HG03520 (cell line): ENCODE measurements at regions not wholly inside any gene's neighbourhood (a gene's known extent, or its start where the extent isn't known, plus 50 kb on each side); places are given as distances from the start of the nearest gene placed in this dataset.
"Not testable (repeated sequence)": the region's sequence is repeated elsewhere in the genome, so short reads cannot be mapped to it uniquely, and the experiment has no call there.

Source experiments
- ATAC-seq: cut with Tn5 transposase; IDR thresholded peaks from one replicate; pipeline ENCODE4 v1.9.1; 2021; ENCODE audit warnings: mild to moderate bottlenecking, moderate library complexity; ENCODE audit not compliant: unreplicated experiment

- no peak for ATAC-seq
These were observed 296.3 kb upstream of the NRP1 start for GRCh38 chr10:33630761-33631160.

GRCh38 chr10:33627611-33628010, 293.1 kb upstream of the NRP1 start:
- no peak for ATAC-seq

DNA sequence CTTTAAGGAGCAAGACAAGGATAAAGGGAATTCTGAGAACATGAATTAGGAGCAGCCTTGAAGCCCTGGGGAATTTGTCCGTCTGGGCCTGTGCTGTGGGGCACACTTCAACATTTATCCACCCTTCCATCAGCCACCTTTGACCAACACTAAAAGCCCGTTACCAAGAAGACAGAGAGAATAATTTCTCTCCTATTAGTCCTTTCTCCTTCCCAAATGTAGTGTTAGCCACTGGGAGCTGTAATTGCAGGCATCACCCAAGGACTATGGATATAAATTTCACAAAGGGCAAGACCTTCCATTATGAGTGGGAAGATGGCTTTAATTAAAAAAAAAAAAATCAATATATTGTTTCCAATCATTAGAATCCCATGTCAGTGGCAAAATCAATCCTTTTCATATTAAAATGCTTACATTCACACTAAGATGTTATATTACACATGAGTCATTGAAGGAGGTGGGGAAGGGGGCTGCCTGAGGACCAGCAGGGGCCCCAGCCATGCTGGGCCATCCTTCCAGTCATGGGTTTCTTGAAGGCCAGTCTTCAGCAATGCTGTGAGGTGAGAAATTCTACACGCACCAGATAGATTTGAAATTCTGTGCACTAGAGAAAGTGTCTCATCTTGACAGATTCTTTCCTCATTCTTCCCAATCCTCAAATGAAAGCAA, 292.5 kb upstream of the NRP1 start:
- ATAC-seq = no peak

DNA sequence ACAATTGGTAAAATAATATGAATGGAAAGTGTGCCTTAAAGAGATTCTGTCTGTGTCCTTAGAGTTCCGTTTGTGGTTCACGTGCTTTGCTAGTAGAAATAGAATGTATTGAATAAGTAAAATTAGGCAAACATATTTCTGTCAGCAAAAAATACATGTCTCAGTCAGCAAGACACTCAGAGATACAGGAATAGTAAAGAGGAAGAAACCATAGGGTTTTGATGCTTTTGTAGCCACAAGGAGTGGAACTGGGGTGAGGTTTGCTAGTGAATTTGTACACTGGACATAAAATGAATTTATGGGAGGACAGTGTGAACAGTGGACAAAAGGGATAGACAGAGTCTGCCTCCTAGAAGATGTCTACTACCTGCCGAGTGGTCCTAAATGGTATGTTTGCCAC, 289.2 kb upstream of the NRP1 start:
- ATAC-seq = no peak

DNA sequence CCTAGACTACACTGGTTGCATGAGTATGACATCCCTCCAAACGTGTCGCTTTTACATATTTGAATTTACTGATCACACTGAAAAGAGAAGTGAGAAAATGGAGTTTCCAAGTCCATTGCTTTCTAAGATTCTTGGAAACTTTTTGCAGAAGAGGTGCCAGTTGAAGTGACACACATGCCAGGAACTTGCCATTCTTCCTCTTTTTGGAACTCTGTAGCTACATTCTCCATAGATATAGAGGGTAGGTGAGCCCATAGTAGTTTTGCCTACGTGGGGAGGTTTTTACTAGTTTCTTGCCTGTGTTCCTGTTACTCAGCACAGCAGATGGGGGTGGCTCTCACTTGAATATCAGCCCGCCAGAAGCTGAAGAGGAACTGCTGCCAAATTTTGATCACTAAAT, 286.6 kb upstream of the NRP1 start:
- ATAC-seq = no peak

DNA sequence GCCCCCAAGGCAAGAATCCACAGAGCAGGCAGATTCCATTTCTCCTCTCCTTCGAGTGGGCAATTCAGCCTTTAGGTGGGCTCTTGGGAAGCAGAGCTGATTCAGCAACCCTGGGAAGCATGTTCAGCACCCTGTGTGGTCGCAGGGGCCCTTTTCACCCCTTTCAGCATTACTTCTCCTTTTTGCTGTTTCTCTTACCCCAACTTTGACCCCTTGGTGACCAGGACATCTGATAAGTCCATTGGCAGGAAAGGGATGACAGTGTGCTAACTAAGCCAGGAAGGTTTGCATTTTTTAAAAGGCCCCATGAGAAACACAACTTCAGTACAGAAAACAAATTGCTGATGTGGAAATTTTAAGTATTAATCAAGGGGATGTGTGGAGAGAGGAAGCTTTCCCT, 283.7 kb upstream of the NRP1 start:
- ATAC-seq = no peak

GRCh38 chr10:33617381-33618080, 283.1 kb upstream of the NRP1 start:
- no peak for ATAC-seq

DNA sequence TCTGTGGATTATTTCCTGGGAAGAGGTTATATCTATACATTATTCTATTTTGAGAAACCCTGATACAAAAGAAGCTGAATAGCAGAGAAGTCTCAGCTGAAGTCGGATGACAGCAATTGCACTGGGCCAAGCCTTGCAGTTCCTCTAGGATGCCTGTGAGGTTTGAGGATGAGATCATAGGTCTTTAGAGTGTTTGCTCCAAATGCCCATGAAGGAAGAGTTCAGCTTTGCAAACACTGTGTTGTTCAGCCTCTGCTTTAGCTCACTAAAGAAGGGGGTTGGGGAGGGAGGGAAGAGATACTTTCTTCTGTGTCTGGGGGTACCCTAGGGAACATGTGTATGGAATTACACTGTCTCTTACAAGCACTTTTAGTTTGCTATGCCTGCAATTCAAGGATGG, 282.5 kb upstream of the NRP1 start:
- ATAC-seq = no peak

- ATAC-seq = no peak
These were observed 278.1 kb upstream of the NRP1 start for GRCh38 chr10:33612551-33612950.

DNA sequence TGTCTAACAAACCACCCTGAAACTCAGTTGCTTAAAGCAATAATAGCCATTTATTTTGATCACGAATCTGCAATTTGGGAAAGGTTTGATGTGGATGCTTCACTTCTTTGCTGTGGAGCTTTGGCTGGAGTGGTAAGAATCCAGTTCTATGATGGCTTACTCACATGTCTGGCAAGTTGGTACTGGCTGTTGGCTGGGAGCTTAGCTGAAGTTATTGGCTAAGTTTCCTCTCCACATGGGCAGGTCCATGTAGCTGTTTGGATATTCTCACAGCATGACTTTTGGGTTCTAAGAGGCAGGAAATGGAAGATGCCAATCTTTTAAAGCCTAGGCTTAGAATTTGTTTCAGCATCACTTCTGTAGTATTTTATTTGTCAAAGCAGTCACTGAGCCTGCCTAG, 277.6 kb upstream of the NRP1 start:
- no peak for ATAC-seq

DNA sequence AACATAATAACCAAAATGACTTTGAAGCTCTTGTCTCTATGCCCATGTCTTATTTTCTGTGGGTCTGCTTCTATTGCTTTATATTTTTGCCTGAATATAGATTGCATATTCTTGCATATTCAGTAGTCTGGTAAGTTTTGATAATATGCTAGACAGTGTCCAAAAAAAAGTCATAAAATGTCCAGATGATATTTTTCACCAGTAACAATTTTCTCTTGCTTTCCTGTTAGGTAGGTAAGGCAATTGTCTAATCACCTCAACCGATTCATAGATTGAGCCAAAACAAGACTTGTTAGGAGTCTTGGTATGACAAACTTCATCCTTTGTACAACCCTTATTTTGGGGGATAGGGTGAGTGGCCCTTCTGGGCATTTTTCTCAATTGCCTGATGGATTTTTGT, 277.0 kb upstream of the NRP1 start:
- no peak for ATAC-seq

DNA sequence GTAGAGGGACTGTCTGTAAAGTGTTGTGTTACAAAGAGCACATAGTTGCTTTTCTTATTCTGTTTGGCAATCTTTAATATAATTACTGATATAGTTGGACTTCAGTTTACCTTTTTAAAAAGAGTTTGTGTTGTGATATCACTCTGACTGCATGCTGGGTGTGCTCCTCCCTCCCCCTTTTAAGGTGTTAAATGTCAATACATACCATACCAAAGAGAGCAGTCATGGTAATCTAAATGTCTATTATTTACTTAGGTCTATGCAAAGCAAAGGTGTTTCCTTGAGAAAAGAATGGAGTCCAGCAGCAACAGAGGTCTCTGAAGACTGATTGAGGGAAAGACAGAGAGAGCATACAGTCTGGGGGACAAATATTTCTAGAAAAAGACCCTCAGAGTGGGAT, 275.1 kb upstream of the NRP1 start:
- no peak for ATAC-seq

DNA sequence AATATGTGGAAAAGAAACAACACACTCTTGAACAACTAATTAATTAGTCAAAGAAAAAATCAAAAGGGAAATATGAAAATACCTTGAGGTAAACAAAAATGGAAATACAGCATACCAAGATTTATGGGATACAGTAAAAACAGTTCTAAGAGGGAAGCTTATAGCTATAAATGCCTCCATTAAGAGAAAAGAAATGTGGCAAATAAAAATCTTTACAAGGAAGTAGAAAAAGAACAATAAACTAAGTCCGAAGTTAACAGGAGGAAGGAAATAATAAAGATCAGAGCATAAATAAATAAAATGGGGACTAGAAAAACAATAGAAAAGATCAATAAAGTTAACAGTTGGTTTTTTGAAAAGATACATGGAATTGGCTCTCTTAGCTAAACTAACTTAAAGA, 267.8 kb upstream of the NRP1 start:
- no peak for ATAC-seq

GRCh38 chr10:33600381-33600780, 265.9 kb upstream of the NRP1 start:
- ATAC-seq = no peak

GRCh38 chr10:33596422-33596821, 262.0 kb upstream of the NRP1 start:
- no peak for ATAC-seq

GRCh38 chr10:33594475-33594874, 260.0 kb upstream of the NRP1 start:
- no peak for ATAC-seq

GRCh38 chr10:33588974-33589600, 254.6 kb upstream of the NRP1 start:
- no peak for ATAC-seq

DNA sequence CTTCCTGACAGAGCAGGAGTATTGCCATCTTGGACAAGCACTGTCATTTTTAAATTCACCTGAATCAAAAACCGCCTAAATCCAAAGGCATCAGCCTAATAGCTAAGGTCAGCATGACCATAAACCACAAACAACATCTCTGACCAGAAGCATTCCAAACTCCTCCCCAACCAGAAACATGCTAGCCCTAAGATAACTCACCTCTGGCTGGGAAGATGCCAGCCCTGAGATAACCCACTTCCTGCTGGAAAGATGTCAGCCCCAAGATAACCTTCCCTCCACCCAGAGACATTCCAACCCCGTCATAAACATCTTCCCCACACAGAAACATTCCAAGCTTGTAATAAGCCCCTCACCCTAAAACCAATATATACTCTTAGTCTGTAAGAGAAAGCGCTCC, 250.1 kb upstream of the NRP1 start:
- ATAC-seq = not testable (repeated sequence)

- no peak for ATAC-seq
These were observed 245.5 kb upstream of the NRP1 start for GRCh38 chr10:33579996-33580395.

GRCh38 chr10:33573606-33574005, 239.1 kb upstream of the NRP1 start:
- no peak for ATAC-seq

GRCh38 chr10:33571616-33572015, 237.1 kb upstream of the NRP1 start:
- ATAC-seq = no peak

- ATAC-seq = no peak
These were observed 236.0 kb upstream of the NRP1 start for GRCh38 chr10:33570495-33570894.
